Activated T-helper 1 cell treated with anti-CD3 and anti-CD28 coated beads, Interleukin-12 subunit alpha, Interleukin-12 subunit beta, Interleukin-2, Interleukin-4 antibody, amounts not matched to agents 30 ng/mL and 10 ng/mL and 1 ng/mL, durations not matched to agents 14 hours and 24 hours and 36 hours (primary cell): ENCODE measurements at regions not wholly inside any gene's neighbourhood (a gene's known extent, or its start where the extent isn't known, plus 50 kb on each side); places are given as distances from the start of the nearest gene placed in this dataset.

Experiments
- DNase-seq: peaks from one replicate; pipeline ENCODE4 v3.0.0; 2021; ENCODE audit warnings: low spot score
- H3K27ac Mint-ChIP-seq: one replicate; pipeline ENCODE4 v1.8.0; 2021; ENCODE audit warnings: mild to moderate bottlenecking, mixed read lengths
- H3K27me3 Mint-ChIP-seq: one replicate; pipeline ENCODE4 v1.8.0; 2022; ENCODE audit warnings: mild to moderate bottlenecking, moderate library complexity, mixed read lengths; ENCODE audit not compliant: insufficient read depth
- H3K36me3 Mint-ChIP-seq: one replicate; pipeline ENCODE4 v1.8.0; 2021; ENCODE audit warnings: low read depth, mixed read lengths
- H3K4me1 Mint-ChIP-seq: one replicate; pipeline ENCODE4 v1.8.0; 2021; ENCODE audit warnings: low read depth, mixed read lengths
- H3K4me3 Mint-ChIP-seq: one replicate; pipeline ENCODE4 v1.8.0; 2021; ENCODE audit warnings: mild to moderate bottlenecking, moderate library complexity, mixed read lengths
- H3K9me3 Mint-ChIP-seq: one replicate; pipeline ENCODE4 v1.8.0; 2021; ENCODE audit warnings: mixed read lengths
- intact Hi-C: fragments of 100-400 bp; cut with micrococcal nuclease; formaldehyde crosslinking; loops from one replicate; pipeline ENCODE4 v1.15.1; 2024

- H3K27me3 Mint-ChIP-seq: no peaks in the 10 kb centered on the region
- no peak overlapping the region for H3K27ac Mint-ChIP-seq
- no peaks in the 10 kb centered on the region for H3K36me3 Mint-ChIP-seq
- intact Hi-C loops: no loop called here
- H3K4me1 Mint-ChIP-seq: no peaks in the 10 kb centered on the region
- no peaks in the 10 kb centered on the region for H3K9me3 Mint-ChIP-seq
- no peak for DNase-seq
- no peak overlapping the region for H3K4me3 Mint-ChIP-seq
Observed at GRCh38 chr5:89428624-89429023, 545.6 kb upstream of the MEF2C start.

DNA sequence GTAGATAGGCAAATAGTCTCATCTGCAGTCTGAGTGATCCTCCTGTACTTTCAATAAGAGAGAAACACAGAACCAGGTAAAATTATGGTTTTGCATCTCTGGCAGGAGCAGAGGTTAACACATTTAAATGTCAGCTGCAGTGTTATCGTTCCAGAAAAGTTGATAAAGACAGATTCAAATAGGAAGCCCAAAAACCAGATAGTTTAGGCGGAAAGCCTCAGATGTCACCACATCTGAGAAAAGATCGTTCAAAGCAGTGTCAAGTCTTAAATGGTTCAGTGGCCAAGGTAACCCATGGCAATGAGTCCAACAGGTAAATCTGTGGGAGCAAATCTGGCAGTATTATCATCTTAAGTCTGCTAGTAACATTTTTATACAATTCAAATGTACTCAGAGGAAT lies 542.1 kb upstream of the MEF2C start:
- Mint-ChIP-seq H3K4me1 (no peaks in the 10 kb centered on the region), H3K27ac (no peak overlapping the region), H3K4me3 (no peak overlapping the region), H3K27me3 (no peaks in the 10 kb centered on the region), H3K9me3 (no peaks in the 10 kb centered on the region), H3K36me3 (no peaks in the 10 kb centered on the region)
- DNase-seq: no peak
- intact Hi-C loops: no loop called here

DNA sequence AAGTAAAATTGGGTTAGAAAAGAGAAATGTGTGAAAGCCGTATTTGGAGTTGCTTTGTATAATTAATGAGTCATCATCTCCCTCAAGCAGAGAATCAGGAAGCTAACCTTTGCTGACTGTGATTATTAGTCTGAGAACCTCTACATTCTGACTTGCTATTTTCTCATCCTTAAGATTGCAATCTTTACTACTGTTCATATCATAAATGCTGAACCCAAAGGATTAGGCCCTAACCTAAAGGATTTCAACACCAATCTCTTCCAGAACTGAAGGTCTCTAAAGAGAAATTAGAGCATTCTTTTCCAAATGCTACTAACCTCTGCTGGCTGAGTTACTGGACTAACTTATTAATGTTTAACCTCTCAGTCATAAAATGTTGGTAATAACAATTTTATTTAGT lies 538.1 kb upstream of the MEF2C start:
- Mint-ChIP-seq H3K4me1 (no peaks in the 10 kb centered on the region), H3K4me3 (no peak overlapping the region)

DNA sequence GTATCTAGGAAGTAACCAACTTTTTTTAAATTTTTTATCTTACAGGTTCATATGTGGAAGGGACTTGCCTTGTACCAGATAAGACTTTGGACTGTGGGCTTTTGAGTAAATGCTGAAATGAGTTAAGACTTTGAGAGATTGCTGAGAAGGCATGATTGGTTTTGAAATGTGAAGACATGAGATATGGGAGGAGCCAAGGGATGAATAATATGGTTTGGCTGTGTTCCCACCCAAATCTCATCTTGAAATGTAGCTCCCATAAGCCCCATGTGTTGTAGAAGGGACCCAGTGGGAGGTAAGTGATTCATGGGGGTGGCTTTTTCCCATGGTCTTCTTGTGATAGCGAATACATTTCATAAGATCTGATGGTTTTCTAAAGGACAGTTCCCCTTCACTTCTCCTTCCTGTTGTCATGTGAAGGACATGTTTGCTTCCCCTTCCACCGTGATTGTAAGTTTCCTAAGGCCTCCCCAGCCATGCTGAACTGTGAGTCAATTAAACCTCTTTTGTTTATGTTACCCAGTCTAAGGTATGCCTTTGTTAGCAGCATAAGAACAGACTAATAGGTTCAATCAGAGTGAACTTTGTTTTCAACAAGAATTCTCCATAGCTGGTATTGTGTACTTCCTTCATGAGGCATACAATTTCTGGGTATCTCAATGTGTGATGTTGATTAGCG lies 535.6 kb upstream of the MEF2C start:
- Mint-ChIP-seq H3K9me3 (no peaks in the 10 kb centered on the region), H3K4me3 (no peak overlapping the region), H3K4me1 (no peaks in the 10 kb centered on the region), H3K27me3 (no peaks in the 10 kb centered on the region), H3K36me3 (no peaks in the 10 kb centered on the region), H3K27ac (no peak overlapping the region)
- intact Hi-C loops: no loop called here
- DNase-seq: no peak

More for the DNA sequence above, 538.1 kb upstream of the MEF2C start:
- Mint-ChIP-seq H3K9me3 (no peaks in the 10 kb centered on the region), H3K27ac (no peak overlapping the region), H3K36me3 (no peaks in the 10 kb centered on the region), H3K27me3 (no peaks in the 10 kb centered on the region)
- DNase-seq: no peak
- intact Hi-C loops: no loop called here

GRCh38 chr5:89417990-89418389 lies 535.0 kb upstream of the MEF2C start:
- intact Hi-C loops: no loop called here
- no peak overlapping the region for H3K4me3 Mint-ChIP-seq
- no peaks in the 10 kb centered on the region for H3K36me3 Mint-ChIP-seq
- no peak for DNase-seq
- no peaks in the 10 kb centered on the region for H3K9me3 Mint-ChIP-seq
- H3K27ac Mint-ChIP-seq: no peak overlapping the region
- H3K4me1 Mint-ChIP-seq: no peaks in the 10 kb centered on the region
- H3K27me3 Mint-ChIP-seq: no peaks in the 10 kb centered on the region

- no peaks in the 10 kb centered on the region for H3K36me3 Mint-ChIP-seq
- no peak for DNase-seq
- intact Hi-C loops: no loop called here
- H3K27me3 Mint-ChIP-seq: no peaks in the 10 kb centered on the region
- no peaks in the 10 kb centered on the region for H3K4me1 Mint-ChIP-seq
- H3K27ac Mint-ChIP-seq: no peak overlapping the region
- no peak overlapping the region for H3K4me3 Mint-ChIP-seq
- H3K9me3 Mint-ChIP-seq: no peaks in the 10 kb centered on the region
Observed at GRCh38 chr5:89417515-89417914, 534.5 kb upstream of the MEF2C start.

- Mint-ChIP-seq H3K36me3 (no peaks in the 10 kb centered on the region), H3K9me3 (no peaks in the 10 kb centered on the region), H3K4me3 (no peak overlapping the region), H3K27ac (no peak overlapping the region), H3K4me1 (no peaks in the 10 kb centered on the region), H3K27me3 (no peaks in the 10 kb centered on the region)
- intact Hi-C loops: no loop called here
- DNase-seq: no peak
Observed at GRCh38 chr5:89411891-89412290, 528.9 kb upstream of the MEF2C start.

DNA sequence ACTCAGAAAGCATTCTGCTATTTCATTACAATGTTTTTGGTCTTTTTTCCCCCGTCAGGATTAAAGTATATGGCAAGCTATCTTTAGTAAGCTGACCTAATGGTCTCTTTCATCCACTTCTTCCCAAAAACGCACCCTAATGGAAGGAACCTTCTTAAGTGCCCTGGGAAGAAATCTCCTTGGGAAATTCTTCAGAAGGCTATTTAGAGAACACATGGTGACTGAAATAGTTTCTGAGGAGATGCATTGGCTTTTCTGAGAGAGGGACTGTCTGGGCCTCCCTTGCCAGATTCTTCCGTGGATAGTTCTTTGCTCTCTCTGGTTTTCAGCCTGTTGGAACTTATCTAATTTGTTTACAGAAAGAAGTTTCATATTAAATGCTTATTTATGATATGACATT lies 524.1 kb upstream of the MEF2C start:
- no peak for DNase-seq
- Mint-ChIP-seq H3K27me3 (no peaks in the 10 kb centered on the region), H3K4me3 (no peak overlapping the region), H3K9me3 (no peaks in the 10 kb centered on the region), H3K36me3 (no peaks in the 10 kb centered on the region), H3K27ac (no peak overlapping the region), H3K4me1 (no peaks in the 10 kb centered on the region)
- intact Hi-C loops: no loop called here

- Mint-ChIP-seq H3K27me3 (no peaks in the 10 kb centered on the region), H3K9me3 (no peaks in the 10 kb centered on the region)
- intact Hi-C loops: no loop called here
Observed at GRCh38 chr5:89401659-89402058, 518.7 kb upstream of the MEF2C start.

DNA sequence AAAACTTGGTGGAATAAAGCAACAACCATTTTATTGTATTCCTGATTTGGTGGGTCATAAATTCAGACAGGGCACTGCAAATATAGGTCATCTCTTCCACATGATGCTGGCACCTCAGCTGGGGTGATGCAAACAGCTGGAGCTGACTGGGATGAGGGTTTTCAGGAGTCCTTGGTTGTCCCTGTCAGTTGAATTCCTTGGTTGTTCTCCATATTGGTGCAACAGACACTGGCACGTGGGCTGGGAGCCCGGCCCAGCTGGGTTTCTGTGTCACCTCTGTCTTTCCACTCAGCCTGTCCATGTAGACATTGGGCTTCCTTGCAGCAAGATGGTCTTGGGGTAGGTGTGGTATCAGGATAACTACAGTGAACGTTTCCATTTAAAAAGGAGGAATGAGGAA lies 518.0 kb upstream of the MEF2C start:
- H3K9me3 Mint-ChIP-seq: no peaks in the 10 kb centered on the region
- H3K27ac Mint-ChIP-seq: no peak overlapping the region
- H3K4me3 Mint-ChIP-seq: no peak overlapping the region
- intact Hi-C loops: no loop called here
- no peak for DNase-seq
- H3K27me3 Mint-ChIP-seq: no peaks in the 10 kb centered on the region
- no peaks in the 10 kb centered on the region for H3K36me3 Mint-ChIP-seq
- peaks cover 4% of the 10 kb centered on the region for H3K4me1 Mint-ChIP-seq

More at GRCh38 chr5:89401659-89402058, 518.7 kb upstream of the MEF2C start:
- H3K27ac Mint-ChIP-seq: no peak overlapping the region
- H3K4me1 Mint-ChIP-seq: peaks cover 4% of the 10 kb centered on the region
- DNase-seq: no peak
- no peaks in the 10 kb centered on the region for H3K36me3 Mint-ChIP-seq
- H3K4me3 Mint-ChIP-seq: no peak overlapping the region

- Mint-ChIP-seq H3K27me3 (no peaks in the 10 kb centered on the region), H3K27ac (no peak overlapping the region), H3K4me1 (peaks cover 4% of the 10 kb centered on the region), H3K36me3 (no peaks in the 10 kb centered on the region), H3K4me3 (no peak overlapping the region), H3K9me3 (no peaks in the 10 kb centered on the region)
- intact Hi-C loops: no loop called here
- DNase-seq: no peak
Observed at GRCh38 chr5:89399548-89399947, 516.6 kb upstream of the MEF2C start.

GRCh38 chr5:89397096-89397495 lies 514.1 kb upstream of the MEF2C start:
- no peaks in the 10 kb centered on the region for H3K36me3 Mint-ChIP-seq
- no peaks in the 10 kb centered on the region for H3K27me3 Mint-ChIP-seq
- no peaks in the 10 kb centered on the region for H3K9me3 Mint-ChIP-seq
- intact Hi-C loops: no loop called here
- H3K4me3 Mint-ChIP-seq: no peak overlapping the region
- no peak for DNase-seq
- no peak overlapping the region for H3K27ac Mint-ChIP-seq
- H3K4me1 Mint-ChIP-seq: peaks cover 4% of the 10 kb centered on the region

DNA sequence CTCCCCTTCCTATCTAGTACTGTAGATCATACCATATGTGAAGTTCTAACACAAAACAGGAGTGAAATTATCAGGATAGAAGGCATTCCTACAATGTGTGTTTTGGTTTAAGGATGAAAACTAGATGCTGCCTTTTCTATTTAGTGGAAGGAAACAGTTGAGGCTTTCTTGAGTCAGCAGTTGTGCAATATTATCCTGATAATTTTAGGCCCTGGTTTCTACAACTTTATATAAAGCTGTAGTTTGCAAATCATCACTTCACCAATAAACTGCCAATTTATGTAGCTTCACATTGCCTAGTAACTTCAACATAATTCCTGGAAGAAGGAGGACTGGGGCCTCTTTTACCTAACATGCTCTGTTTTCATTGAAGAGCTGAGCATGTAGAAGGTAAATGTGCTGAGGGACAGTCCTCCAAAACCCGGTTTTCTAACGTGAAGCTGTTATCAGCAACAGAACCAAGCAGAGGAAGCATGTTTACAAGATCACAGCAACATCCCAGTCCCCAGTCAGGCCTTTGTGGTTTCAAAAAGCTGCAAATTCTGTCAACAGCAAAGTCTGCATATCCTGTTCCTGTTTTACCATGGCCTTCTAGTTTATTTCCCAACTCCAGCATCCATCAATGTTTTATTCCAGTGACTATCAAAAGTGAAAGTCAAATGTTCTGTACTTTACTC lies 513.4 kb upstream of the MEF2C start:
- Mint-ChIP-seq H3K4me3 (no peak overlapping the region), H3K36me3 (no peaks in the 10 kb centered on the region), H3K27me3 (no peaks in the 10 kb centered on the region), H3K27ac (no peak overlapping the region), H3K9me3 (no peaks in the 10 kb centered on the region), H3K4me1 (peaks cover 4% of the 10 kb centered on the region)
- intact Hi-C loops: no loop called here
- DNase-seq: no peak

DNA sequence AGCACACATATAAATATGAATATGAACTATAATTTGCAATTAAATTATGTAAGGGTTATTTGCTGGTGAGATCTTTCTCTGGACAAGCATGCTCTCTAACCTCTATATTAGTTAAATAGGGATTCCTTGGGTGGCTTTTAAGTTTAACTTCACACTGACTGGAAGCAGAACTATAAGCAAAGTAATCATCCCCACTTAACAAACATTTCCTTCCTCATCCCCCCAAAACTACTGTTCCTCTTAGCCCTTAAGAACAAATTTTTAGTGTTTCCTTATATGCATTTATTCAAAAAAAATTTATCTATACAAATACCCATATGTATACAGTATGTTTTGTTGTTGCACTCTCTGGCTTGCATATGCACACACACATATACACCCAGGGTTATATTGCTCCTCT lies 512.1 kb upstream of the MEF2C start:
- Mint-ChIP-seq H3K9me3 (no peaks in the 10 kb centered on the region), H3K27me3 (no peaks in the 10 kb centered on the region), H3K27ac (no peak overlapping the region), H3K36me3 (no peaks in the 10 kb centered on the region), H3K4me1 (peaks cover 4% of the 10 kb centered on the region), H3K4me3 (no peak overlapping the region)
- intact Hi-C loops: no loop called here
- no peak for DNase-seq
